ENCODE measurements at regions not wholly inside any gene's neighbourhood (a gene's known extent, or its start where the extent isn't known, plus 50 kb on each side); places are given as distances from the start of the nearest gene placed in this dataset.

DNA sequence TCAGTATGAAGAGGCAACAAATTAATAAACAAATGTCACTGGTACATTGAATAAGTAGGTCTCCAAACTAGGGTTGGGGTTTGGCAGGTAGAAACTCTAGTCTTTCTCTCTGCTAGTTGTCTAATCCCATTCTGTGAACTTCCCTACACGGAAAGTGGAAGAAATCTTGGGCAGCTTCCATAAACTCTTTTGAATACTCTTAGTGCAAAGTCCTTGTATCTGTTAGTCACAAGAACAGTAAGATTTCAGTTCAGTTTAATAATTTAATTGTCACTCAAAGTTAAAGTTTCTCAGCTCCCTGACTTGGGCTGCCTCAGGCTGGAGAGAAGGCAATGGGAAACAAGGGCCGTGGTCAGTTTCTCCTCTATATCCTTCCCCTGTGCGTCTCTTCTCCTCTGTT is 135.4 kb upstream of the MDM1 start:
- Histone ChIP-seq H3K9me3 (no peaks in the 10 kb centered on the region), H3K27ac (no peak overlapping the region), H3K4me3 (no peak overlapping the region), H3K27me3 (no peaks in the 10 kb centered on the region), H3K4me1 (no peaks in the 10 kb centered on the region), H3K36me3 (no peaks in the 10 kb centered on the region)
- TF ChIP-seq, protein P1, sequence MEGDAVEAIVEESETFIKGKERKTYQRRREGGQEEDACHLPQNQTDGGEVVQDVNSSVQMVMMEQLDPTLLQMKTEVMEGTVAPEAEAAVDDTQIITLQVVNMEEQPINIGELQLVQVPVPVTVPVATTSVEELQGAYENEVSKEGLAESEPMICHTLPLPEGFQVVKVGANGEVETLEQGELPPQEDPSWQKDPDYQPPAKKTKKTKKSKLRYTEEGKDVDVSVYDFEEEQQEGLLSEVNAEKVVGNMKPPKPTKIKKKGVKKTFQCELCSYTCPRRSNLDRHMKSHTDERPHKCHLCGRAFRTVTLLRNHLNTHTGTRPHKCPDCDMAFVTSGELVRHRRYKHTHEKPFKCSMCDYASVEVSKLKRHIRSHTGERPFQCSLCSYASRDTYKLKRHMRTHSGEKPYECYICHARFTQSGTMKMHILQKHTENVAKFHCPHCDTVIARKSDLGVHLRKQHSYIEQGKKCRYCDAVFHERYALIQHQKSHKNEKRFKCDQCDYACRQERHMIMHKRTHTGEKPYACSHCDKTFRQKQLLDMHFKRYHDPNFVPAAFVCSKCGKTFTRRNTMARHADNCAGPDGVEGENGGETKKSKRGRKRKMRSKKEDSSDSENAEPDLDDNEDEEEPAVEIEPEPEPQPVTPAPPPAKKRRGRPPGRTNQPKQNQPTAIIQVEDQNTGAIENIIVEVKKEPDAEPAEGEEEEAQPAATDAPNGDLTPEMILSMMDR (IDR thresholded peaks at IDR 0.05) = no peak
- DNase-seq (no peak), ATAC-seq (no peak)
- intact Hi-C loops (cut with DNase I) = no loop called here

DNA sequence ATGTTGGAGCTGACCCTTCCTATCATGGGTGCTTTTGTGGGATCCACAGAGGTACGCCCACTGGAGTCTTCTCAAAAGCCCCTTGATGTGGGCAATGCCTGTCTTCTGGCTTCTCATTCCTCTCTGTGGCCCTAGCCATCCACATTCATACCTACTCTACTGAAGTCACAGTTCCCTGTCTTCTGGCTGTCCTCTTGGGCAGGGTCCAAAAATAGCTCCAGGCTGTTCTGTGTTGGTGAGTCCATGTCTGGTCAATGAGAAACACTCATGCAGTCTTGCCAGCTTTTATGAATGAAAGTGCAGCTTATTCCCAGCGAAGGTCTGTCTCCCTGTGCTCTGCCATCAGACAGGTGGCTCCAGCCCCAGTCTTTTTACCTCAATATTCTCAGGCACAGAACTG is 135.9 kb upstream of the MDM1 start:
- Histone ChIP-seq H3K4me3 (no peak overlapping the region), H3K27me3 (no peaks in the 10 kb centered on the region), H3K36me3 (no peaks in the 10 kb centered on the region), H3K4me1 (no peaks in the 10 kb centered on the region), H3K9me3 (no peaks in the 10 kb centered on the region), H3K27ac (no peak overlapping the region)
- TF ChIP-seq, protein P1 (IDR thresholded peaks at IDR 0.05) = no peak
- intact Hi-C loops (cut with DNase I) = no loop called here
- ATAC-seq (no peak), DNase-seq (no peak)

DNA sequence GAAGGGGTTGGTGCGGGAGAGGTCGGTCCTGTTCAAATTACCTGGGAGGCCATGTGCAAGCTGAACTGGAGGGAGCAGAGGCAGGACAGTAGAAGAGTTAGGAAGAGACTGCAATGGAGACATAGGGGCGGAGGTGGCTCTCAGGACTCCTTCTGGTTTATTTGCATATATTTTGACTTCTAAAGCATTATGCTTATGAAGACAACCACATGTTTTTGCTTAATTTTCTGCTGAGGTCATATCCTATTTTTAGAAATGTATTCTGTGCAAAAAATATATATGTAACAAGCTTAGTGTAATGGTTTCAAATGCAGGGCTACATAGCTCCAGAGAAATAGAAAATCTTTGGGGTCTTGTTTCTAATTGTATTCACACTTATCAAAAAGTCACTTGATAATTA is 137.0 kb upstream of the MDM1 start:
- H3K27ac ChIP-seq = no peak overlapping the region
- H3K4me1 ChIP-seq = no peaks in the 10 kb centered on the region
- ATAC-seq (no peak), DNase-seq (no peak)
- TF ChIP-seq, protein P1 (IDR thresholded peaks at IDR 0.05) = no peak
- H3K9me3 ChIP-seq = no peaks in the 10 kb centered on the region
- H3K4me3 ChIP-seq = no peak overlapping the region
- no peaks in the 10 kb centered on the region for H3K36me3 ChIP-seq
- intact Hi-C loops (cut with DNase I) = no loop called here
- no peaks in the 10 kb centered on the region for H3K27me3 ChIP-seq

DNA sequence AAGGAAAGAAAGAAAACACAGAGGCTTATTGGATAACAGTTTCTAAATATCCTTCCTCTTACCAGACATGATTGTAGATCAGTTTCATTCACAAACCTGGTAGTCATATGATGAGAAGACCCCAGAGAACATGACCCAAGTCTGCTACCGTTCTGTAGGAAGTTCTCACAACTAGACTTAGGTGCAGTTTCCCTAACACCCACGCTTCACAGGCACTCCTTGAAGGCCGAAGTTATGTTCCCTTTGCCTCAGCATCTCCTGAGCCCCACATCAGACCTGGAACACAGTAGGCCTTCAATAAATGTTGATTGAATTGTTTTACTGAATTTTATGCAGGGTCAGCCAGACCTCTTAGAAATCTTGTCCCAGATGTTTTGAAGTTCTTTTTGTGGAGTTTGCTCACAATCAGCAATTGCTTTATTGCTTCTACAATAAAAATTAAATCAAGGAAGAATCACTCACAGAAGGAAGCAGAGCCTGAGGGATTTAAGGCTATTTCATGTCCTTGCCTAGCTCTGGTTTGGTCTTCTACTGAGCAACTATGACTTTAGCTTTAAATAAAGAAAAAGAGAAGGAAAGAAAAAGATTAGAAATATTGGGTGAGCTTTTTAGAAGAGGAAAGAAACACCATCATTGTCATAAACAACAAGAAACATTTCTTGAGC is 138.6 kb upstream of the MDM1 start:
- no peaks in the 10 kb centered on the region for H3K27me3 ChIP-seq
- H3K27ac ChIP-seq = no peak overlapping the region
- TF ChIP-seq, protein P1 (IDR thresholded peaks at IDR 0.05) = no peak
- no peaks in the 10 kb centered on the region for H3K9me3 ChIP-seq
- no peaks in the 10 kb centered on the region for H3K4me1 ChIP-seq
- no peak overlapping the region for H3K4me3 ChIP-seq
- intact Hi-C loops (cut with DNase I) = no loop called here
- DNase-seq (no peak), ATAC-seq (no peak)
- no peaks in the 10 kb centered on the region for H3K36me3 ChIP-seq

DNA sequence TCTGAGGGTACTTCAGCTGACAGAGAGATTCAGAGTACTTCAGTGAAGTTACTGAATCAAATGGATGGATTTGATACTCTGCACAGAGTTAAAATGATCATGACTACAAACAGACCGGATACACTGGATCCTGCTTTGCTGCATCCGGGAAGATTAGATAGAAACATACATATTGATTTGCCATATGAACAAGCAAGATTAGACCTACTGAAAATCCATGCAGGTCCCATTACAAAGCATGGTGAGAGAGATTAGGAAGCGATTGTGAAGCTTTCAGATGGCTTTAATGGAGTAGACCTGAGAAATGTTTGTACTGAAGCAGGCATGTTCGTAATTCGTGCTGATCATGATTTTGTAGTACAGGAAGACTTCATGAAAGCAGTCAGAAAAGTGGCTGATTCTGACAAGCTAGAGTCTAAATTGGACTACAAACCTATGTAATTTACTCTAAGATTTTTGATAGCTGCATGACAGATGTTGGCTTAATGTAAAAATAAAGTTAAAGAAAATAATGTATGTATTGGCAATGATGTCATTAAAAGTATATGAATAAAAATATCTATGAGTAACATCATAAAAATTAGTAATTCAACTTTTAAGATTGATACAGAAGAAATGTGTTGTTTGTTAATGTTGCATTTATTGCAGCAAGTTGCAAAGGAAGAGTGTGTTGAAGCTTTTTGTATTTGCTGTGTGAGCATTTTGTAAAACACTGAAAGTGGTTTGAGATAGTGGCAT is 136.1 kb upstream of the RAP1B start:
- intact Hi-C loops (cut with DNase I) = no loop called here
- ATAC-seq (no peak), DNase-seq (no peak)
- H3K9me3 ChIP-seq = no peaks in the 10 kb centered on the region
- H3K27ac ChIP-seq = no peak overlapping the region
- H3K4me1 ChIP-seq = no peaks in the 10 kb centered on the region
- TF ChIP-seq, protein P1 (IDR thresholded peaks at IDR 0.05) = no peak
- no peak overlapping the region for H3K4me3 ChIP-seq
- H3K27me3 ChIP-seq = no peaks in the 10 kb centered on the region
- no peaks in the 10 kb centered on the region for H3K36me3 ChIP-seq
